Breast epithelium (tissue), 4 donors: ENCODE measurements at regions not wholly inside any gene's neighbourhood (a gene's known extent, or its start where the extent isn't known, plus 50 kb on each side); places are given as distances from the start of the nearest gene placed in this dataset.
"Not testable (repeated sequence)": the region's sequence is repeated elsewhere in the genome, so short reads cannot be mapped to it uniquely, and the experiment has no call there.

Source experiments
- DNase-seq, 2 donors: peaks; one replicate each; pipeline ENCODE4 v3.0.0-alpha.2; 2019; ENCODE audit warnings: low spot score in 2 of 2
- H3K27ac ChIP-seq, 2 donors: fragments of 200-600 bp; sonication (generic) in 1 of 2; one replicate each; pipeline ENCODE4 v1.5.1; 2016 to 2019; ENCODE audit warnings: mild to moderate bottlenecking in 1 of 2
- H3K27me3 ChIP-seq, 2 donors: fragments of 200-600 bp; sonication (generic) in 1 of 2; one replicate each; pipeline versions ENCODE4 v1.5.1 to v1.6.0; 2017 to 2019; ENCODE audit warnings: control low read depth in 1 of 2, mild to moderate bottlenecking in 1 of 2
- H3K36me3 ChIP-seq: fragments of 200-600 bp; one replicate; pipeline ENCODE4 v1.5.1; 2019
- H3K4me1 ChIP-seq, 2 donors: fragments of 200-600 bp; sonication (generic); one replicate each; pipeline ENCODE4 v1.5.1; 2016 to 2019; ENCODE audit warnings: control low read depth in 1 of 2
- H3K4me3 ChIP-seq, 3 donors: fragments of 200-600 bp; sonication (generic); 1 replicate in 2 of 3; 2 replicates in 1 of 3; pipeline ENCODE4 v1.5.1; 2016 to 2019; ENCODE audit warnings: mild to moderate bottlenecking in 3 of 3, moderate library complexity in 2 of 3
- H3K9me3 ChIP-seq, 2 donors: fragments of 200-600 bp; sonication (generic) in 1 of 2; one replicate each; pipeline ENCODE4 v1.5.1; 2016 to 2019; ENCODE audit warnings: control low read depth in 1 of 2
- POLR2A ChIP-seq: fragments of 450-650 bp; IDR thresholded peaks from one replicate; pipeline ENCODE4 v1.6.1; 2016; ENCODE audit warnings: antibody characterized with exemption, mild to moderate bottlenecking, moderate library complexity
- POLR2AphosphoS5 ChIP-seq, 3 donors: sonication (generic); formaldehyde crosslinking; IDR thresholded peaks; one replicate each; pipeline ENCODE4 v1.6.1; 2017; ENCODE audit warnings: antibody characterized with exemption in 3 of 3
- intact Hi-C: fragments of 100-400 bp; cut with DNase I; formaldehyde crosslinking; loops from one replicate; pipeline ENCODE4 v1.15.1; 2023; ENCODE audit warnings: low total_unique reads
- TF ChIP-seq, protein P1 (sequence below), 3 donors: fragments of 450-650 bp; IDR thresholded peaks; one replicate each; pipeline ENCODE4 v1.5.1; 2016 to 2017; ENCODE audit warnings: antibody characterized with exemption in 3 of 3, mild to moderate bottlenecking in 3 of 3, moderate library complexity in 3 of 3

DNA sequence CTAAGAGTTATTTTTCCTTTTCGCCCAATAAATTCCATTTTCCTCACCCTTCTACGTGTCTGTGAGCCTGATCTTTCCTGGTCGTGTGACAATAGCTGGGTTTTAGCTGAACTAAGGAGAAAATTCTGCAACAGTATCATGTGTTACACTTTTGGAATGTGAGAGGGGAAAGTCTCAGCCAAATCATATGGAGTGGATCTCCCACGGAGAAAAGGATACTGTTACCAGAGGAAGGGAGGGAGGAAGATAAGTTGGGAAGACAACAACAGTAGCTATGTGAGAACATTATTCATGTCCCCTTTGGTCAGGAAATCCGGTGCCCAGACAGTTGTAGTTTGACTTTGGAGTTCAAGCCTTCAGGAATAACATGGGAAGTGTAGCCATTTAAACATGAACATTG lies 584.0 kb upstream of the RAG2 start:
- Histone ChIP-seq H3K27me3 (no peaks in the 10 kb centered on the region), H3K9me3 (peaks cover 0 to 22% of the 10 kb centered on the region in 2 donors), H3K4me3 (no peak overlapping the region), H3K36me3 (no peaks in the 10 kb centered on the region), H3K27ac (no peak overlapping the region), H3K4me1 (no peaks in the 10 kb centered on the region)
- intact Hi-C loops = no loop called here
- TF ChIP-seq, protein P1, sequence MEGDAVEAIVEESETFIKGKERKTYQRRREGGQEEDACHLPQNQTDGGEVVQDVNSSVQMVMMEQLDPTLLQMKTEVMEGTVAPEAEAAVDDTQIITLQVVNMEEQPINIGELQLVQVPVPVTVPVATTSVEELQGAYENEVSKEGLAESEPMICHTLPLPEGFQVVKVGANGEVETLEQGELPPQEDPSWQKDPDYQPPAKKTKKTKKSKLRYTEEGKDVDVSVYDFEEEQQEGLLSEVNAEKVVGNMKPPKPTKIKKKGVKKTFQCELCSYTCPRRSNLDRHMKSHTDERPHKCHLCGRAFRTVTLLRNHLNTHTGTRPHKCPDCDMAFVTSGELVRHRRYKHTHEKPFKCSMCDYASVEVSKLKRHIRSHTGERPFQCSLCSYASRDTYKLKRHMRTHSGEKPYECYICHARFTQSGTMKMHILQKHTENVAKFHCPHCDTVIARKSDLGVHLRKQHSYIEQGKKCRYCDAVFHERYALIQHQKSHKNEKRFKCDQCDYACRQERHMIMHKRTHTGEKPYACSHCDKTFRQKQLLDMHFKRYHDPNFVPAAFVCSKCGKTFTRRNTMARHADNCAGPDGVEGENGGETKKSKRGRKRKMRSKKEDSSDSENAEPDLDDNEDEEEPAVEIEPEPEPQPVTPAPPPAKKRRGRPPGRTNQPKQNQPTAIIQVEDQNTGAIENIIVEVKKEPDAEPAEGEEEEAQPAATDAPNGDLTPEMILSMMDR (IDR thresholded peaks at IDR 0.05) = no peak
- TF ChIP-seq POLR2AphosphoS5 (IDR thresholded peaks at IDR 0.05) (no peak), POLR2A (no peak)
- DNase-seq = no peak

DNA sequence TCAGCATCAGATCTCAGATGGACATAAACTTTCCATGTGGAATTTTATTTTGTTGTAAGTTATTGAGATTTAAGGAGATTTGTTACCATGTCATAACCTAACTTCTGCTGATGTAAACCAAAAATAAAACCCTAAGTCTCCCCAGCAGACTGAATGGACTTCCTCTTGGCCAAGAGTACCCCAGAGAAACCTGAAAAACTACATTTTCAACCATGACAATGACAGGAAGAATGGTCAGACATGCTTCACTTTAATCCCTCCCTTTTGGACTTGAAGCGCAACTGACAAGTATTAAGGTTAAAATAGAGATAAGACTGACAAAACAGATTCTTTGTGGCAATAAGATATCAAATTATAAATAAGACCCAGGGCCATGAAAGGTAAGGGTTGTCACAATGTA lies 579.7 kb upstream of the RAG2 start:
- Histone ChIP-seq H3K27ac (no peak overlapping the region), H3K4me1 (no peaks in the 10 kb centered on the region), H3K27me3 (no peaks in the 10 kb centered on the region), H3K4me3 (no peak overlapping the region), H3K36me3 (no peaks in the 10 kb centered on the region), H3K9me3 (peaks cover 0 to 22% of the 10 kb centered on the region in 2 donors)
- intact Hi-C loops = no loop called here
- DNase-seq = no peak
- TF ChIP-seq, protein P1 (IDR thresholded peaks at IDR 0.05) = no peak
- TF ChIP-seq POLR2A (no peak), POLR2AphosphoS5 (IDR thresholded peaks at IDR 0.05) (no peak)

DNA sequence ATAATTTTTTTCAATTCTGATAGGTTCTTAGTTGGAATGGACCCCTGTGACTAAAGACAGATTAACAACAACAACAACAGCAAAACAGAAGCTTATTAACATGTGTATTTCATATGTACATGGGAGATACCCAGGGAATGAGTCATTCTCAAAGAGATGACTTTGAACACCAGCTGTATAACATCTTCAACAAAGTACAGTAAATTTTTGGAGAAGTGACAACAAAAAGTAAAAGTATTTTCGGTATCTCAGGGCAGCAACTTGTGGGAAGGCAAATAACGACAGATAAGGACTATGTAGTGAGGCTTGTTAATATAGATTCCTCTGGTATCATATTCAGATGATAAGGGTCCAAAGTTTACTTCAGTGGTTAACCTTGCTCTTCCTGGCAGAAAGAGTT lies 573.4 kb upstream of the RAG2 start:
- Histone ChIP-seq H3K4me3 (no peak overlapping the region), H3K9me3 (no peaks in the 10 kb centered on the region), H3K27ac (no peak overlapping the region), H3K4me1 (no peaks in the 10 kb centered on the region), H3K27me3 (no peaks in the 10 kb centered on the region), H3K36me3 (no peaks in the 10 kb centered on the region)
- no peak for TF ChIP-seq POLR2AphosphoS5 (IDR thresholded peaks at IDR 0.05)
- TF ChIP-seq, protein P1 (IDR thresholded peaks at IDR 0.05) = no peak
- TF ChIP-seq POLR2A = no peak
- DNase-seq = no peak
- intact Hi-C loops = no loop called here

DNA sequence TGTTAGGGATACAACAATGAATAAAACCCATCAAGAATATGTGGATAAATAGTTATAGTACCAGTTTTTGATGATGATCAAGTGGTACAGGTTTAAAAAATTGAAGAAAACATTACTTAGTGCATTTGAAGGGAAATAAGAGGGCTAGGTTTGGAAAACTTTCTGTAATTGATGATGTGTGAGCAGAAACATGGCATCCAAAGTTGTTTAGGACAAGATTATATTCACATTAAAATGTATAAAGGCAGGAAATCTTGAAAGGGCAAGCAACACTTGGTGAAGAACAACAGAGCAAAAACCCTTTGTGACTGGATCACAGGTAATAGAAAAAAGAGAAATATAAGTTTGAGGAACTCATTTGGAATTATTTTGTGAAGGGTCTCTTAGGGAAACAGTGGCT lies 572.3 kb upstream of the RAG2 start:
- Histone ChIP-seq H3K36me3 (no peaks in the 10 kb centered on the region), H3K4me1 (no peaks in the 10 kb centered on the region), H3K9me3 (no peaks in the 10 kb centered on the region), H3K4me3 (no peak overlapping the region), H3K27ac (no peak overlapping the region), H3K27me3 (no peaks in the 10 kb centered on the region)
- intact Hi-C loops = no loop called here
- no peak for DNase-seq
- TF ChIP-seq POLR2AphosphoS5 (IDR thresholded peaks at IDR 0.05) = no peak
- no peak for TF ChIP-seq POLR2A
- TF ChIP-seq, protein P1 (IDR thresholded peaks at IDR 0.05) = no peak

DNA sequence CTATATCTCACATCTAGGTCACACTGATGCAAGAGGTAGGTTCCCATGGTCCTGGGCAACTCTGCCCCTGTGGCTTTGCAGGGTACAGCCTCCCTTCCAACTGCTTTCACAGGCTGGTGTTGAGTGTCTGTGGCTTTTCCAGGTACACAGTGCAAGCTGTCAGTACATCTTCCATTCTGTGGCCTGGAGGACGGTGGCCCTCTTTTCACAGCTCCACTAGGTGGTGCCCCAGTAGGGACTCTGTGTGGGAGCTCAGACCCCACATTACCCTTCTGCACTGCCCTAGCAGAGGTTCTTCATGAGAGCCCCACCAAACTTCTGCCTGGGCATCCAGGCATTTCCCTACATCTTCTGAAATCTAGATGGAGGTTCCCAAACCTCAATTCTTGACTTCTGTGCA lies 547.4 kb upstream of the RAG2 start:
- H3K4me1 ChIP-seq, intact Hi-C loops, DNase-seq, H3K4me3 ChIP-seq, H3K27me3 ChIP-seq, H3K27ac ChIP-seq, H3K9me3 ChIP-seq, H3K36me3 ChIP-seq: not testable (repeated sequence)

DNA sequence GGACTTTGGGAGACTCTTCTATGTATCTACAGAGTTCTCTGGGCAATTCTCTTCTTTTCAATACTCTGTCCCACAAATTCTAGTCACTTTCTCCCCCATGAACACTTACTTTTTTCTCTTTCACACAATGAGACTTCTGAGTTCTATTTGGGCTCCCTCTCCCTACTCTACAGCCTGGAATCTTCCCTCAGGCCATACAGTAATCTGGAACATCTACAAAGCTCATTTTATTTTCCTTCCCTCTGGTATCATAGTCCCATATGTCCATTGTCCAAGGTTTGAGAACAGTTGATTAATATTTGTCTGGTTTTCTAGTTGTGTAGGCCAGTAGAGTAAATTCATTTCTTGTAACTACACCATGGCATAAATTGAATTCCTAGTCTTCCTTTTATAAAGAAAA lies 544.6 kb upstream of the RAG2 start:
- H3K36me3 ChIP-seq = no peaks in the 10 kb centered on the region
- peaks cover 0 to 5% of the 10 kb centered on the region in 2 donors for H3K9me3 ChIP-seq
- no peaks in the 10 kb centered on the region for H3K27me3 ChIP-seq
- intact Hi-C loops = loop anchor here (5.0 kb wide), 1 partner anchor 1005 kb away; no protein-coding TSS in a partner anchor
- TF ChIP-seq POLR2A (no peak), POLR2AphosphoS5 (IDR thresholded peaks at IDR 0.05) (no peak)
- TF ChIP-seq, protein P1 (IDR thresholded peaks at IDR 0.05) = no peak
- H3K27ac ChIP-seq = no peak overlapping the region
- H3K4me3 ChIP-seq = no peak overlapping the region
- H3K4me1 ChIP-seq = no peaks in the 10 kb centered on the region
- no peak for DNase-seq
